HFFc6 (cell line): ENCODE measurements at regions not wholly inside any gene's neighbourhood (a gene's known extent, or its start where the extent isn't known, plus 50 kb on each side); places are given as distances from the start of the nearest gene placed in this dataset.

ENCODE experiments used
- DNase-seq: peaks from one replicate; pipeline ENCODE4 v3.0.0-alpha.2; 2018
- H3K27ac Mint-ChIP-seq: 2 replicates; pipeline ENCODE4 v1.8.0; 2020; ENCODE audit warnings: mild to moderate bottlenecking, mixed read lengths
- H3K27me3 Mint-ChIP-seq: 2 replicates; pipeline ENCODE4 v1.8.0; 2021; ENCODE audit warnings: mild to moderate bottlenecking, moderate library complexity, mixed read lengths; ENCODE audit not compliant: insufficient read depth
- H3K36me3 Mint-ChIP-seq: 2 replicates; pipeline ENCODE4 v1.8.0; 2021; ENCODE audit warnings: low read depth, mixed read lengths
- H3K4me1 Mint-ChIP-seq: 2 replicates; pipeline ENCODE4 v1.8.0; 2020; ENCODE audit warnings: low read depth, mixed read lengths
- H3K4me3 Mint-ChIP-seq: 2 replicates; pipeline ENCODE4 v1.8.0; 2020; ENCODE audit warnings: mild to moderate bottlenecking, moderate library complexity, mixed read lengths
- H3K9me3 Mint-ChIP-seq: 2 replicates; pipeline ENCODE4 v1.8.0; 2020; ENCODE audit warnings: mild to moderate bottlenecking, mixed read lengths
- TF ChIP-seq, protein P1 (sequence below): fragments of 200-600 bp; sonication (generic); IDR thresholded peaks from 2 replicates; pipeline ENCODE4 v1.5.0; 2021; ENCODE audit warnings: antibody characterized with exemption, mild to moderate bottlenecking

DNA sequence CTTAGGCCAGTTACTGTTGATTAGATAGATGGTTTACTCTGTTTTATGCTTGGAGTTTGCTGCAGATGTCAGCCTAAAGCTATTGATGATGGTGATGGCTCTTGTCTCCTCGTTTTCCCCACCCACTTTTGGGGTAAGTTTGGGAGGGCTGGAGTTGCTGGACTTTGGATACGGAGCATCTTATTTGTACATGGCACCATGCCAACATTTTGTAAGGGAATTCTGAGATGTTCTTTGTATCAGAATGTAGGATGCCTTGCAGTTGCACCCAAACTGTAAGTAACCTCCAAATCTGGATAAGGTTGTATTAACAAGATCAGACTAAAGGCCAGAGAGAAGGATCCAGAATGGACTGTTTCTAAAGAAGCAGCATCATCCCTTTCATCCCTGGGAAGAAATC is 551.9 kb upstream of the ZFHX3 start:
- DNase-seq: no peak
- H3K9me3 Mint-ChIP-seq: peaks cover 9% of the 10 kb centered on the region; the same call in 1 of the 2 replicates
- H3K4me1 Mint-ChIP-seq: no peaks in the 10 kb centered on the region
- TF ChIP-seq, protein P1, sequence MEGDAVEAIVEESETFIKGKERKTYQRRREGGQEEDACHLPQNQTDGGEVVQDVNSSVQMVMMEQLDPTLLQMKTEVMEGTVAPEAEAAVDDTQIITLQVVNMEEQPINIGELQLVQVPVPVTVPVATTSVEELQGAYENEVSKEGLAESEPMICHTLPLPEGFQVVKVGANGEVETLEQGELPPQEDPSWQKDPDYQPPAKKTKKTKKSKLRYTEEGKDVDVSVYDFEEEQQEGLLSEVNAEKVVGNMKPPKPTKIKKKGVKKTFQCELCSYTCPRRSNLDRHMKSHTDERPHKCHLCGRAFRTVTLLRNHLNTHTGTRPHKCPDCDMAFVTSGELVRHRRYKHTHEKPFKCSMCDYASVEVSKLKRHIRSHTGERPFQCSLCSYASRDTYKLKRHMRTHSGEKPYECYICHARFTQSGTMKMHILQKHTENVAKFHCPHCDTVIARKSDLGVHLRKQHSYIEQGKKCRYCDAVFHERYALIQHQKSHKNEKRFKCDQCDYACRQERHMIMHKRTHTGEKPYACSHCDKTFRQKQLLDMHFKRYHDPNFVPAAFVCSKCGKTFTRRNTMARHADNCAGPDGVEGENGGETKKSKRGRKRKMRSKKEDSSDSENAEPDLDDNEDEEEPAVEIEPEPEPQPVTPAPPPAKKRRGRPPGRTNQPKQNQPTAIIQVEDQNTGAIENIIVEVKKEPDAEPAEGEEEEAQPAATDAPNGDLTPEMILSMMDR: no peak
- H3K4me3 Mint-ChIP-seq: no peak overlapping the region
- H3K36me3 Mint-ChIP-seq: no peaks in the 10 kb centered on the region
- H3K27me3 Mint-ChIP-seq: no peaks in the 10 kb centered on the region; the same call in 1 of the 2 replicates
- no peak overlapping the region for H3K27ac Mint-ChIP-seq

DNA sequence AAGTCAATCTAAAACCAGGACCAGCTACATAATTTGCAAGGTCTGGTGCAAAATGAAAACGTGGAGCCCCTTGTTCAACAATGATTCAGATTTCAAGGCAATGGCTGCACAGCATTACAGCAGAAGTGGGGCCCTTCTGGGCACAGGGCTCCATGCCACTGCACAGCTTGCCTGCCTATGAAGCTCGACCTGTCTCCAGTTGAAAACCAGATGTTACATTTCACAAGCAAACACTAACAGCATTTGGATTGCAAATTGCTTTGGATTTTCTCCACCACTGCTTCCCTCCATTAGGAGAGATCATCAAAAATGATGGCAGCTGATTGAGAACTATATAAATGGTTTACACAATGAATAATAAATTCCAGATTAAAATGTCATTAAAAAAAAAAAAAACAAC is 551.4 kb upstream of the ZFHX3 start:
- no peak for DNase-seq

DNA sequence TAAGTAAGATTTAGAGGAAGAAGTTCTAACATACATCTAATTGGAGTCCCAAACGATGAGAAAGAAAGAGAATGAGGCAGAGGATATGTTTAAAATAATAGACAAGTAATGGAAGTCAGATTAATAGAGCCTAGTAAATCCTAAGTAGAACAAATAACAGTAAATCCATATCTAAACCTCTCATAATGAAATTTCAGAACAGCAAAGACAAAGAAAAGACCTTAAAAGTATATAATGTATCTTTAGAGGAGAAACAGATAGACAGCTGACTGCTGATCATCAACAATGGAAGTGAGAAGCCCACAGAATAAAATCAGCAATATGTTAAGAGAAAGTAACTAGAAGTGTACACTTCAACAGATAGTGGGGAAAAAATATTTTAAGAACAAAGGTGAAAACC is 536.2 kb upstream of the ZFHX3 start:
- Mint-ChIP-seq H3K27me3 (no peaks in the 10 kb centered on the region), H3K9me3 (peaks cover 30% of the 10 kb centered on the region), H3K4me1 (no peaks in the 10 kb centered on the region), H3K4me3 (no peak overlapping the region), H3K27ac (no peak overlapping the region), H3K36me3 (no peaks in the 10 kb centered on the region)
- TF ChIP-seq, protein P1: no peak
- no peak for DNase-seq

More for the DNA sequence above, 551.4 kb upstream of the ZFHX3 start:
- Mint-ChIP-seq H3K27me3 (no peaks in the 10 kb centered on the region; the same call in 1 of the 2 replicates), H3K4me1 (no peaks in the 10 kb centered on the region), H3K4me3 (no peak overlapping the region), H3K36me3 (no peaks in the 10 kb centered on the region), H3K27ac (no peak overlapping the region), H3K9me3 (peaks cover 9% of the 10 kb centered on the region; the same call in 1 of the 2 replicates)
- TF ChIP-seq, protein P1: no peak

DNA sequence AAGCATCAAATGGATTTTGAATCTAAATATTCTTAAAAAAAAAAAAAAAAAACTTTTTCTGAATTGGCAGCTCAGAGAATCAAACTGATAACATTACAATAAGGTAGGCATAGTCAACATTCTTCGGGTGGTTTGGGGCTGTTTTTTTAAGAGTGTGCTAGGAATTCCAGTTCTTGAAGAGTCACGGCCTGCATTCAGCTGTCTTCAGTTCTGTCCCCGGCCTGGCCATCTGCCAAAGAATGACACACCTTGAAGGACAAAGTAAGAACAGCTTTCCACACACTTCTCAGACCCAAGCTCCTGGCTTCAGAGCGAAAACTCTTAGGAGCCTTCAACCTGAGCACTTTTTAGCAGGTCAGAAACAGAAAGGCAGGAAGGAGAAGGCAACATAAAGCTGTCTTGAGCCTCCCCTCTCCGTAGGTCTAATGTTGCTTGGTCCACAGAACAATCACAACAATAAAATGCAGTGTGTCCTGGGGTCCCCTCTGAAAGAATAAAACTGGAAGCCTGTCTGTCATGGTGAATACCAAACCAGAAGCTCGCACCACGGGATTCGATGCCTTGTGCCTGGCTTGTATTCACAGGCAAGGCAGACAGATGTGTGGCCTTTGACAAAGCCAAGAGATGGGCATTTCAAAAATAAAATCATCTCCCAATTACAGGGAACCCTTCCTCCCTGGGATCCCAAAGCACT is 524.4 kb upstream of the ZFHX3 start:
- no peak overlapping the region for H3K4me3 Mint-ChIP-seq
- H3K27me3 Mint-ChIP-seq: peaks cover 20% of the 10 kb centered on the region
- H3K27ac Mint-ChIP-seq: no peak overlapping the region
- no peaks in the 10 kb centered on the region for H3K36me3 Mint-ChIP-seq
- DNase-seq: no peak
- TF ChIP-seq, protein P1: no peak
- no peaks in the 10 kb centered on the region for H3K9me3 Mint-ChIP-seq
- no peaks in the 10 kb centered on the region for H3K4me1 Mint-ChIP-seq

DNA sequence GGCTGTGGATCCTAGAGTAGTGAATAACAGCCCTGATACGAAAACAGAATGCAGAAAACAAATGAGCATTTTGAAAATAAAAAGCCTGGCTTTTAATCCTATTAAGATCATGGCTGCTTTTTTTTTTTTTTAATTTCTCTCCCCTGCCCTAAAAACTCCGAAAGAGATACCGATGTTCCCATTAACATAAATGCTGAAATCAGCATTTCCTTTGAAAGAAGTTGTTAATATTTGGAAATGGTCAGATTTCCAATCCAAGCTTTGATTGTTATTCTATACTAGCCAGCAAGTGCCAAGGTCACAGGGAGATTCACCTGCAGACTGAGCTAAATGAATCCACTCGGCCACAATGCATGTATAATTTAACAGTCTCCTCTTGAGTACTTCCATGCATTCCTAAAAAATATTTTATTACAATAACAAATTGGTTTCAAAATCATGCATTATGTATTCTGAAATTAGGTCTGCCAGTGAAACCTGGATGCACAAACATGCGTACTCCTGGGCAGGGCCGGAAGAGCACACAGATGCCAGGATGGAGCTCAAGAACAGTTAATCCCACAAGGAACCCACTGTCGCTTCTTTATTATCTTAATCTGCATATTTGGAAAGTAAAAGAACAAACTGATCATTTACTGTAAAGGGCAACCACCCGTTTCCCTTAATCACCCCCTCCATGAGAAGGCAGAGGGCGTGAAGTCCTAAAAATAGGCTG is 521.5 kb upstream of the ZFHX3 start:
- H3K27ac Mint-ChIP-seq: no peak overlapping the region
- H3K4me3 Mint-ChIP-seq: no peak overlapping the region
- peaks cover 23% of the 10 kb centered on the region for H3K27me3 Mint-ChIP-seq
- H3K36me3 Mint-ChIP-seq: no peaks in the 10 kb centered on the region
- no peaks in the 10 kb centered on the region for H3K9me3 Mint-ChIP-seq
- no peaks in the 10 kb centered on the region for H3K4me1 Mint-ChIP-seq
- TF ChIP-seq, protein P1: no peak
- no peak for DNase-seq
